NCI-H2171 treated with DMSO at 0.1 percent for 48 hours (cell line): ENCODE measurements at regions not wholly inside any gene's neighbourhood (a gene's known extent, or its start where the extent isn't known, plus 50 kb on each side); places are given as distances from the start of the nearest gene placed in this dataset.
"Not testable (repeated sequence)": the region's sequence is repeated elsewhere in the genome, so short reads cannot be mapped to it uniquely, and the experiment has no call there.

Source experiments
- DNase-seq: peaks from one replicate; lab custom pipeline; 2025; lab: John Stamatoyannopoulos, UW

GRCh38 chr2:183614799-183615435 is 490.7 kb downstream of the NUP35 start:
- peak; percentile 55 for DNase-seq

DNA sequence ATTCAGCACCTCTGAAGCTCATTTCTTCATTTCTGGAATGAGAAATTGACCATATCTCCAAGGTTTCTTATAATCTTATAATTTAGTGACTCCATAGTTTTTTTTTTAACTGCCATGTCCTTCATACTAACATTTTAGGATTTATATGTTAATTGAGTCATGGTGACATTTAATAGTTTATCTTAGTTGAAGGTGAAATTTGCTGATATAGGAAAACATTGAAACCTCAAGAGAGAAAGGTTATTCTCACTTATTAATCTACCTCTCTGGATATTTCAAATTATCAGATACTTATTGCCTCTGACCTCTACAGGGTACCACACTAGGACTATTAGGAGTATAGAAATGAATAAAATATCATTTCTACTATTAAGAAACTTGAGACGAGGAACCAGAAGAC is 499.0 kb downstream of the NUP35 start:
- DNase-seq, result no peak

GRCh38 chr2:183630964-183631363 is 506.7 kb downstream of the NUP35 start:
- DNase-seq, result no peak

GRCh38 chr2:183656121-183656520 is 531.9 kb downstream of the NUP35 start:
- no peak for DNase-seq

DNA sequence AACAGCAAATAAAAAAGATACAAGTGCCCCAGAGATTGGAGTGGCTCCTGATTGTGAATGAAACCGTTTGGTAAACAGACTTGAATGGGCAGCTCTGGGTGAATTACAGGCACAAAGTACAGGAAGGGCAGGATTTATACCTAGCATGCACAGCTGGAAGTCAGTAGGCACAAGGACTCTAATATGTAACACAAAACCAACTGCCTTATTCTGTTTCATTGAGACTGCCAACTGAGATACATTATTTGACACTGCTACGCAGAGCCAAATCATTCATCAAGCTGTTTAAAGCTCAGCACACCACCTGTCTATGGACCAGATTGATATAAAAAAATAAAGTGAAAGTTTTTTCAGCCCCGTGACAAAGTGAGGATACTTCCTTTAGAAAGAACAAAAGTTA is 541.2 kb downstream of the NUP35 start:
- peak; percentile 99 for DNase-seq

- DNase-seq, result peak; percentile 40
Observed at GRCh38 chr2:183666031-183666430, 541.8 kb downstream of the NUP35 start.

- no peak for DNase-seq
Observed at GRCh38 chr2:183671233-183671632, 547.0 kb downstream of the NUP35 start.

- DNase-seq, result no peak
Observed at GRCh38 chr2:183678908-183679307, 554.7 kb downstream of the NUP35 start.

DNA sequence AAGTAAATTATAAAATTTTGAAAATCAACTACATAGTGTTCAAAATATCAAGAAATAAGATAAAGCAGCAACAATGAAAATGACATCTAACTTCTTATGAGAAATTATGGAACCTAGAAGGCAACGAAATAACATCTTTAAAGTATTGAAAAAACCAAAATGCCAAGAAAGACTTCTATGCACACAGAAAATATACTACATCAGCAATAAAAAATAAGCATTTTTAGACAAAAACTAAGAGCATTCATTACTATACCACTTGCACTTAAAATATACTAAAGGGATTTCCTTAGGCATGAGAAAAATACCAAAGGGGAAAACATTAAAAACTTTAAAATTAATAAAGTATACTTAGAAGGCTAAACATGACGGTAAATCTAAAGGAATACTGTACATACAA is 556.3 kb downstream of the NUP35 start:
- no peak for DNase-seq

DNA sequence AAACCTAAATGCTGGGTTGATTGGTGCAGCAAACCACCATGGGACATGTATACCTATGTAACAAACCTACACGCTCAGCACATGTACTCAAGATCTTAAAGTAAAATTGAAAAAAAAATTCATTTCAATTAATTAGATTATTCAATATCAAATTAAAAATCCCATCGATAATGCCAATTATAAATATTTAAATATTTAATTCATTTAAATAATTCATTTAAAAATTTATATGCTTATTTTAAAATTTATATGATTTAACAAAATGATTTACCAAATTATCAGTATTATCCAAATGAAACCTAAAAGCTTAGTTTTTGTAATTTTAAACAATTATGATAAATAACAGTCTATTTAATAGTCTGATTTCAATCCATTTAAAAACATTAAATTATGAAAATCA is 560.4 kb downstream of the NUP35 start:
- no peak for DNase-seq

GRCh38 chr2:183696028-183696427 is 571.8 kb downstream of the NUP35 start:
- DNase-seq, result no peak

GRCh38 chr2:183709829-183710228 is 585.6 kb downstream of the NUP35 start:
- no peak for DNase-seq

GRCh38 chr2:183718246-183718645 is 594.0 kb downstream of the NUP35 start:
- DNase-seq, result no peak

DNA sequence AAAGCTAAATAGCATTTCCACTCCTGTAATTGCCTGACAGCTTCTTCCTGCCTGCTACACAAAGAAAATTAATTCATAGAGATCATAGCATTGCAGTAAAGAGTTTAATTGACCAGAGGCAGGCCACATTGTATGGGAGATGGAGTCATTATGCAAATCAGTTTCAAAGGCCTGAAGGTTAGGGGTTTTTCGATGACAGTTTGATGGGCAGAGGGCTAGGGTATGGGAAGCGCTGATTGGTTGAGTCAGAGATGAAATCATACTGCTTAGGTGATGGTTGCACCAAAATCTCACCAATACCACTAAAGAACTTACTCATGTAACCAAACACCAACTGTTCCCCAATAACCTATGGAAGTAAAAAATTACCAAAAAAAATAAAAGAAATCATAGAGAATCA is 599.0 kb downstream of the NUP35 start:
- no peak for DNase-seq

DNA sequence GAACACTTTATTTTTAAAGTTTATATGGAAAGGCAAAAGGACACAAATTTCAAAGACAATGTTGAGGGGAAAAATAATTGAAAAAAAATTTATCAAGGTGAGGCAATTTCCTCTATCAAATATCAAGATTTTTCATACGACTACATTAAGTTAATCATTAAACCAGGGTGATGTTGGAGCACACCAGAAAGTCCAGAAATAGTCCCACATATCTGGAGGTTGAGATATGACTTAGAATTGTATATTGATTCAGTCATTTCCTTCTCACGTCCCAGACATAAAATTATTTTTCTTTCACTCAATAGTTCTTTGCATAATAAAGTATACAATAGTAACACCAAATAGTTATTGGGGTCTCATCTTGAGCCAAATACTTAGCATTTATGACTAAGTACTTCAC is 605.1 kb downstream of the NUP35 start:
- DNase-seq, result no peak

GRCh38 chr2:183740241-183740640 is 616.0 kb downstream of the NUP35 start:
- no peak for DNase-seq

GRCh38 chr2:183752571-183752970 is 628.3 kb downstream of the NUP35 start:
- no peak for DNase-seq

GRCh38 chr2:183759033-183759432 is 634.8 kb downstream of the NUP35 start:
- no peak for DNase-seq

- no peak for DNase-seq
Observed at GRCh38 chr2:183773775-183774174, 649.5 kb downstream of the NUP35 start.

GRCh38 chr2:183780072-183780471 is 655.8 kb downstream of the NUP35 start:
- no peak for DNase-seq

DNA sequence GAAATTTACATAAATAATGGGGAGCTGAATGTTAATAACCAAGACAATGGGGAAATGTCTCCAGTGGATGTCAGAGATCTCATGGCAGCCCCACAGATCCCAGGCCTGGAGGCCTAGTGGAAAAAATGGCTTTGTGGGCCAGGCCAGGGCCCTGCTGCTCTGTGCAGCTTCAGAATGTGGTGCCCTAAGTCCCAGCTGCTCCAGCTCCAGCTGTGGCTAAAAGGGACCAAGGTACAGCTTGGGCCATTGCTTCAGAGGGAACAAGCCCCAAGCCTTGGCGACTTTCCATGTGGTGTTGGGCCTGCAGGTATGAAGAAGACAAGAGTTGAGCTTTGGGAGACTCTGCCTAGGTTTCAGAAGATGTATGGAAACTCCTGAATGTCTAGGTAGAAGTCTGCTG is 658.2 kb downstream of the NUP35 start:
- DNase-seq, result no peak

- DNase-seq, result not testable (repeated sequence)
Observed at GRCh38 chr2:183788796-183789195, 664.6 kb downstream of the NUP35 start.

DNA sequence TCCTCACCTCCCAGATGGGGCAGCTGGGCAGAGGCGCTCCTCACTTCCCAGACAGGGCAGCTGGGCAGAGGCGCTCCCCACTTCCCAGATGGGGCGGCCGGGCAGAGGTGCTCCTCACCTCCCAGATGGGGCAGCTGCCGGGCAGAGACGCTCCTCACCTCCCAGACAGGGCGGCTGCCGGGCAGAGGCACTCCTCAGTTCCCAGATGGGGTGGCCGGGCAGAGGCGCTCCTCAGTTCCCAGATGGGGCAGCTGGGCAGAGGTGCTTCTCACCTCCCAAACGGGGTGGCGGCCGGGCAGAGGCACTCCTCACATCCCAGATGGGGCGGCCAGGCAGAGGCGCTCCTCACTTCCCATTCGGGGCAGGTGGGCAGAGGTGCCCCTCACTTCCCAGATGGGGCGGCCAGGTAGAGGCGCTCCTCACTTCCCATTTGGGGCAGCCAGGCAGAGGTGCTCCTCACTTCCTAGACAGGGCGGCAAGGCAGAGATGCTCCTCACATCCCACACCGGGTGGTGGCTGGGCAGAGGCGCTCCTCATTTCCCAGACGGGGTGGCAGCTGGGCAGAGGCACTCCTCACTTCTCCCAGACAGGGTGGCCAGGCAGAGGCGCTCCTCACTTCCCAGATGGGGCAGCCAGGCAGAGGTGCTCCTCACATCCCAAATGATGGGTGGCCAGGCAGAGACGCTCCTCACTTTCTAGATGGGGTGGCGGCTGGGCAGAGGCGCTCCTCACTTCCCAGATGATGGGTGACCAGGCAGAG is 668.1 kb downstream of the NUP35 start:
- not testable (repeated sequence) for DNase-seq

DNA sequence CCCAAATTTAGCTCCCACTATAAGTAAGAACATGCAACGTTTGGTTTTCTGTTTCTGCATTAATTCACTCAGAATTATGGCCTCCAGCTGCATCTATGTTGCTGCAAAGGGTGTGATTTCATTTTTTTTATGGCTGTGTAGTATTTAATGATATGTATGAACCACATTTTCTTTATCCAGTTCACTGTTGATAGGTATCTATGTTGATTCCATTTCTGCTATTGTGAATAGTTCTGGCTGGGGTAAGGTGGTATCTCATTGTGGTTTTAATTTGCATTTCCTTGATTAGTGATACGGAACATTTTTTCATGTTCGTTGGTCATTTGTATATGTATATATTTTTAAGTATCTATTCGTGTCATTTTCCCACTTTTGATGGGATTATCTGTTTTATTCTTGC is 674.3 kb downstream of the NUP35 start:
- no peak for DNase-seq
